Mesenchymal stem cell (in vitro differentiated cells and primary cell): ENCODE measurements at regions not wholly inside any gene's neighbourhood (a gene's known extent, or its start where the extent isn't known, plus 50 kb on each side); places are given as distances from the start of the nearest gene placed in this dataset.
"Not testable (repeated sequence)": the region's sequence is repeated elsewhere in the genome, so short reads cannot be mapped to it uniquely, and the experiment has no call there.

ENCODE experiments used
- DNase-seq: peaks from one replicate; pipeline ENCODE4 v3.0.0-alpha.2; 2013
- H2AFZ ChIP-seq: one replicate; pipeline ENCODE4 v1.6.1; 2013; ENCODE audit warnings: low read depth, mild to moderate bottlenecking, control low read depth, inconsistent platforms, low read length, moderate library complexity
- H2AK5ac ChIP-seq: 2 replicates; pipeline ENCODE4 v1.6.1; 2013; ENCODE audit warnings: low read length, moderate library complexity, mild to moderate bottlenecking, inconsistent platforms; ENCODE audit not compliant: severe bottlenecking
- H2BK120ac ChIP-seq: one replicate; pipeline ENCODE4 v1.6.1; 2013; ENCODE audit warnings: low read depth, mild to moderate bottlenecking, inconsistent platforms, low read length, moderate library complexity
- H2BK12ac ChIP-seq, 2 experiments: one replicate each; pipeline ENCODE4 v1.6.1; 2013; ENCODE audit warnings: inconsistent platforms in 2 of 2, low read length in 2 of 2, mild to moderate bottlenecking in 2 of 2, moderate library complexity in 2 of 2, control low read depth in 1 of 2
- H2BK15ac ChIP-seq: one replicate; pipeline ENCODE4 v1.6.1; 2013; ENCODE audit warnings: mild to moderate bottlenecking, low read depth, inconsistent platforms; ENCODE audit not compliant: poor library complexity, severe bottlenecking
- H2BK5ac ChIP-seq: 2 replicates; pipeline ENCODE4 v1.6.1; 2013; ENCODE audit warnings: low read depth, mild to moderate bottlenecking, low read length, control low read depth, inconsistent platforms; ENCODE audit not compliant: poor library complexity, severe bottlenecking
- H3K14ac ChIP-seq, 2 experiments: one replicate each; pipeline ENCODE4 v1.6.1; 2013; ENCODE audit warnings: inconsistent platforms in 2 of 2, low read length in 2 of 2, control low read depth in 1 of 2, mild to moderate bottlenecking in 1 of 2, moderate library complexity in 1 of 2
- H3K18ac ChIP-seq, 2 experiments: one replicate each; pipeline ENCODE4 v1.6.1; 2013; ENCODE audit warnings: inconsistent platforms in 2 of 2, low read length in 2 of 2, control low read depth in 1 of 2, low read depth in 1 of 2, mild to moderate bottlenecking in 1 of 2
- H3K23ac ChIP-seq, 2 experiments: one replicate each; pipeline ENCODE4 v1.6.1; 2013; ENCODE audit warnings: inconsistent platforms in 2 of 2, low read length in 2 of 2, mild to moderate bottlenecking in 2 of 2, moderate library complexity in 2 of 2, control low read depth in 1 of 2
- H3K27ac ChIP-seq: 2 replicates; pipeline ENCODE4 v1.5.1; 2013; ENCODE audit warnings: mild to moderate bottlenecking, moderate library complexity, low read length, control low read depth, inconsistent platforms; ENCODE audit not compliant: poor library complexity, severe bottlenecking
- H3K27me3 ChIP-seq, 2 experiments: 2 replicates each; pipeline versions ENCODE4 v1.6.1 to v1.7.0; 2013; ENCODE audit warnings: low read length in 2 of 2, mild to moderate bottlenecking in 2 of 2, moderate library complexity in 2 of 2, control low read depth in 1 of 2, inconsistent platforms in 1 of 2; ENCODE audit not compliant: control insufficient read depth in 1 of 2, insufficient read depth in 1 of 2
- H3K36me3 ChIP-seq, 2 experiments: 2 replicates each; pipeline versions ENCODE4 v1.6.1 to v1.7.0; 2013; ENCODE audit warnings: low read length in 2 of 2, control low read depth in 1 of 2, inconsistent platforms in 1 of 2, low read depth in 1 of 2, mild to moderate bottlenecking in 1 of 2; ENCODE audit not compliant: insufficient read depth in 2 of 2, control insufficient read depth in 1 of 2
- H3K4ac ChIP-seq, 2 experiments: one replicate each; pipeline ENCODE4 v1.6.1; 2013; ENCODE audit warnings: inconsistent platforms in 2 of 2, low read length in 2 of 2, mild to moderate bottlenecking in 2 of 2, moderate library complexity in 2 of 2, control low read depth in 1 of 2, low read depth in 1 of 2
- H3K4me1 ChIP-seq: 2 replicates; pipeline ENCODE4 v1.6.1; 2013; ENCODE audit warnings: low read depth, low read length, control low read depth; ENCODE audit not compliant: control insufficient read depth, insufficient read depth
- H3K4me2 ChIP-seq: 2 replicates; pipeline ENCODE4 v1.6.1; 2013; ENCODE audit warnings: low read length, mild to moderate bottlenecking, inconsistent platforms; ENCODE audit not compliant: poor library complexity, severe bottlenecking
- H3K4me3 ChIP-seq, 2 experiments: 2 replicates each; pipeline versions ENCODE4 v1.5.1 to v1.7.0; 2013; ENCODE audit warnings: low read length in 2 of 2, mild to moderate bottlenecking in 2 of 2, control low read depth in 1 of 2, low read depth in 1 of 2; ENCODE audit not compliant: insufficient read depth in 1 of 2
- H3K79me1 ChIP-seq: replicated peaks from 2 replicates; pipeline ENCODE4 v1.6.1; 2013; ENCODE audit warnings: mild to moderate bottlenecking, control low read depth, low read length, inconsistent platforms; ENCODE audit not compliant: poor library complexity, severe bottlenecking
- H3K9ac ChIP-seq: 2 replicates; pipeline ENCODE4 v1.7.0; 2013; ENCODE audit warnings: mild to moderate bottlenecking, low read length, moderate library complexity
- H3K9me3 ChIP-seq: 2 replicates; pipeline ENCODE4 v1.7.0; 2013; ENCODE audit warnings: mild to moderate bottlenecking, low read length; ENCODE audit not compliant: control insufficient read depth
- H4K8ac ChIP-seq: one replicate; pipeline ENCODE4 v1.6.1; 2013; ENCODE audit warnings: inconsistent platforms, mild to moderate bottlenecking, low read length, moderate library complexity
- H4K91ac ChIP-seq: one replicate; pipeline ENCODE4 v1.6.1; 2013; ENCODE audit warnings: mild to moderate bottlenecking, low read length, inconsistent platforms
- WGBS: methylation state at CpG from one replicate; pipeline ENCODE4 v1.1.7; 2013; ENCODE audit warnings: mixed read lengths; 5-methylcytosine and 5-hydroxymethylcytosine counted together

- peaks cover 7% of the 10 kb centered on the region for H3K4me1 ChIP-seq
- no peak overlapping the region for H4K8ac ChIP-seq
- no peak overlapping the region for H3K9ac ChIP-seq
- H2BK15ac ChIP-seq: peak overlapping the region; percentile 80
- no peaks in the 10 kb centered on the region for H3K9me3 ChIP-seq
- no peak overlapping the region for H2BK5ac ChIP-seq
- no peak overlapping the region for H2AK5ac ChIP-seq
- H3K4me2 ChIP-seq: peak overlapping the region; percentile 55
- H3K14ac ChIP-seq: no peak overlapping the region
- no peaks in the 10 kb centered on the region for H3K79me1 ChIP-seq
- no peak overlapping the region for H2AFZ ChIP-seq
- H3K4me3 ChIP-seq: peak overlapping the region; percentile 46 to 53
- no peaks in the 10 kb centered on the region for H3K36me3 ChIP-seq
- H2BK12ac ChIP-seq: no peak overlapping the region
- peak; percentile 27 for DNase-seq
- H3K27me3 ChIP-seq: peaks cover 0 to 10% of the 10 kb centered on the region in 2 experiments
- H3K4ac ChIP-seq: no peak overlapping the region
- 25% methylated on average over 112 of the region's 123 CpGs for WGBS
- H3K27ac ChIP-seq: no peak overlapping the region
- peak overlapping the region in 1 of 2 experiments; percentile 60 for H3K23ac ChIP-seq
- peak overlapping the region; percentile 49 for H2BK120ac ChIP-seq
- no peak overlapping the region for H4K91ac ChIP-seq
- H3K18ac ChIP-seq: no peak overlapping the region
These were observed 2786.5 kb downstream of the RPIA start for GRCh38 chr2:91477731-91478672.

- H3K4me2 ChIP-seq: peak overlapping the region; percentile 55
- H2BK5ac ChIP-seq, H3K18ac ChIP-seq, H3K9ac ChIP-seq, H3K14ac ChIP-seq, H3K4me1 ChIP-seq, H3K4me3 ChIP-seq, H3K9me3 ChIP-seq, H2AK5ac ChIP-seq, H3K79me1 ChIP-seq, H3K27ac ChIP-seq, H2AFZ ChIP-seq, H2BK120ac ChIP-seq, H4K91ac ChIP-seq, H4K8ac ChIP-seq, H2BK12ac ChIP-seq, DNase-seq, H3K4ac ChIP-seq, H3K36me3 ChIP-seq, H3K23ac ChIP-seq, H2BK15ac ChIP-seq: not testable (repeated sequence)
- 17% methylated on average over 50 of the region's 70 CpGs for WGBS
- H3K27me3 ChIP-seq: peaks cover 0 to 10% of the 10 kb centered on the region in 2 experiments
These were observed 2787.6 kb downstream of the RPIA start for GRCh38 chr2:91478851-91479718.

- not testable (repeated sequence) for H3K27ac ChIP-seq, H2BK15ac ChIP-seq, H3K9me3 ChIP-seq, H4K91ac ChIP-seq, H2AFZ ChIP-seq, H4K8ac ChIP-seq, H3K14ac ChIP-seq, H3K18ac ChIP-seq, H2BK12ac ChIP-seq, H2BK5ac ChIP-seq, H3K9ac ChIP-seq, H3K27me3 ChIP-seq, H2BK120ac ChIP-seq, H3K4me1 ChIP-seq, H3K4me3 ChIP-seq, DNase-seq, H3K23ac ChIP-seq, H3K4me2 ChIP-seq, H2AK5ac ChIP-seq, H3K79me1 ChIP-seq, H3K4ac ChIP-seq, H3K36me3 ChIP-seq
- 25% methylated on average over 1 of the region's 4 CpGs for WGBS
These were observed 2793.8 kb downstream of the RPIA start for GRCh38 chr2:91485226-91485625.
